ENCODE measurements at regions not wholly inside any gene's neighbourhood (a gene's known extent, or its start where the extent isn't known, plus 50 kb on each side); places are given as distances from the start of the nearest gene placed in this dataset.

DNA sequence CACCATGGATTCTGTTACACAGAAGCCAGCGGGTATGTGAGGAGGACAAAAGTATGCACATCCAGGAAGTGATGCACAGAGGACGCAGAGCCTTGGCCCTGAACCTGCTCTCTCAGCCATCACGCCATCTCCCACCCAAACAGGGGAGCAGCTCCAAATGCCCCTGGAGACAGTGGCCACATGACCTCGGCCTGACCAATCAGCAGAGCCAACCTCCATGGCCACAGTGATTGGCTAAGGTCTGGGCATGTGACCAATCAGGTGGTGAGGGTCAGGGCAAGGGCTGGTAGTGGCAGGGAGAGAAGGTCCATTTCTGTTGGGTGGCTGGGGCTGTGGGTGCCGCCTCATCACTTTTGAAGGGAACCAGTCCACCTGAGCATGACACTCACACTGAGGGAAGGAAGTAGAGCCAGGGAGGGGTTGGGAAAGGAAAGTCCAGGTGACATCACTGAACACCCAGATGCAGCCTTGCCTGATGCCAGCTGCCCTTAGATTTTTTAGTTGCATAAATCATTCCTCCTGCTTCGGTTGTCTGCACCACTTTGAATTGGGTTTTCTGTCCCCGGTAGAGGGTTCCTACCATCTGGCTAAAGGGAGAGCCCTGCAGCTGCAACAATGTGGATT is 70.3 kb upstream of the IQSEC1 start:
- Histone ChIP-seq H3K27ac (ENCODE audit: low read depth, low read length) (no peak overlapping the region), H3K9me3 (ENCODE audit: insufficient read depth, low read length) (no peaks in the 10 kb centered on the region), H3K4me2 (ENCODE audit: low read depth, low read length, poor library complexity, severe bottlenecking) (no peak overlapping the region), H3K79me2 (ENCODE audit: insufficient read depth, low read length) (no peaks in the 10 kb centered on the region), H3K4me3 (ENCODE audit: insufficient read depth, low read length, poor library complexity, severe bottlenecking) (no peak overlapping the region), H3F3A (ENCODE audit: insufficient read depth) (no peaks in the 10 kb centered on the region), H3K27me3 (ENCODE audit: low read length) (no peaks in the 10 kb centered on the region), H2AFZ (ENCODE audit: low read depth, low read length, severe bottlenecking) (no peak overlapping the region), H3K9ac (ENCODE audit: low read length) (no peak overlapping the region), H3K36me3 (ENCODE audit: low read length) (no peaks in the 10 kb centered on the region), H4K20me1 (ENCODE audit: low read depth, low read length) (no peaks in the 10 kb centered on the region), H3K9me2 (replicated peaks; ENCODE audit: insufficient read depth, low read length) (no peaks in the 10 kb centered on the region)
- TF ChIP-seq, protein P1, sequence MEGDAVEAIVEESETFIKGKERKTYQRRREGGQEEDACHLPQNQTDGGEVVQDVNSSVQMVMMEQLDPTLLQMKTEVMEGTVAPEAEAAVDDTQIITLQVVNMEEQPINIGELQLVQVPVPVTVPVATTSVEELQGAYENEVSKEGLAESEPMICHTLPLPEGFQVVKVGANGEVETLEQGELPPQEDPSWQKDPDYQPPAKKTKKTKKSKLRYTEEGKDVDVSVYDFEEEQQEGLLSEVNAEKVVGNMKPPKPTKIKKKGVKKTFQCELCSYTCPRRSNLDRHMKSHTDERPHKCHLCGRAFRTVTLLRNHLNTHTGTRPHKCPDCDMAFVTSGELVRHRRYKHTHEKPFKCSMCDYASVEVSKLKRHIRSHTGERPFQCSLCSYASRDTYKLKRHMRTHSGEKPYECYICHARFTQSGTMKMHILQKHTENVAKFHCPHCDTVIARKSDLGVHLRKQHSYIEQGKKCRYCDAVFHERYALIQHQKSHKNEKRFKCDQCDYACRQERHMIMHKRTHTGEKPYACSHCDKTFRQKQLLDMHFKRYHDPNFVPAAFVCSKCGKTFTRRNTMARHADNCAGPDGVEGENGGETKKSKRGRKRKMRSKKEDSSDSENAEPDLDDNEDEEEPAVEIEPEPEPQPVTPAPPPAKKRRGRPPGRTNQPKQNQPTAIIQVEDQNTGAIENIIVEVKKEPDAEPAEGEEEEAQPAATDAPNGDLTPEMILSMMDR (IDR thresholded peaks at IDR 0.05; ENCODE audit: insufficient read depth, low read length, poor library complexity, severe bottlenecking): no peak
- no peak for TF ChIP-seq EZH2phosphoT487 (conservative IDR thresholded peaks at IDR 0.05; ENCODE audit: low read length)

DNA sequence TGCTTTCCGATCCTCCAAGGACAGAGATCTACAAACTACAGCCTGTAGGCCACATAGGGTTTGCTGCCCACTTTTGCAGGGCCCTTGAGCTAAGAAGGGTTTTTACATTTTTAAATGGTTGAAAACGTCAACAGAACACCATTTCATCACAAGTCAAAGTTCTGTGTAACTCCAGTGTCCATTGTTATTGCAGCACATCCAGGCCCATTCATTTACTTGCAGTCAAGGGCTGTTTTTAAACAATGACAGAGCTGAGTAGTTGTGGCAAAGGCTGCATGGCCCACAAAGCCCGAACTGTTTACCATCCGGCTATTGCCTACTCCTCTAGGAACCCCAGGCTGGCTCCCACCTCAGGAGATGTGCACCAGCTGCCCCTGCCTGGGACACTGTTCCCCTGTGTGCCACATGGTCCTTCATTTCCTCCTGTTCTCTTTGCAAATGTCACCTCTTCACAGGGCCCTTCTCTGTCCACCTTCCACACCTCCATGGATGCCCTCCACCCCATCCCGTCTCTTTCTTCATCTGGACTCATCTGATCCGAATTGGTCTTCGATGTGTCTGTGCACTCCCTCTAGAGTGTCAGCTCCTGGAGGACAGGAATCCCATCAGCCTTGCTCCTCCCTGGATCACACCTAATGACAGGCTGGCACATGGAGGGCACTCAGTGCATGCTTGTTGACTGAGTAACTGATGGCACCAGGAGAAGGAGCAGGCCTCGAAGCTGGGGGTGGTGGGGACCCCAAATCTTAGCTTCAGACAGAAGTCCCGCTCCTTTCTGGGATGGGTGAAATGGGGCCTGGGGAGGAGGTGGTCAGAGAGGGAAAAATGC is 69.5 kb upstream of the IQSEC1 start:
- Histone ChIP-seq H3K4me3 (ENCODE audit: insufficient read depth, low read length, poor library complexity, severe bottlenecking) (no peak overlapping the region), H3K4me2 (ENCODE audit: low read depth, low read length, poor library complexity, severe bottlenecking) (no peak overlapping the region), H2AFZ (ENCODE audit: low read depth, low read length, severe bottlenecking) (no peak overlapping the region), H3K27me3 (ENCODE audit: low read length) (no peaks in the 10 kb centered on the region), H3K9me3 (ENCODE audit: insufficient read depth, low read length) (no peaks in the 10 kb centered on the region), H4K20me1 (ENCODE audit: low read depth, low read length) (no peaks in the 10 kb centered on the region), H3F3A (ENCODE audit: insufficient read depth) (no peaks in the 10 kb centered on the region), H3K9ac (ENCODE audit: low read length) (no peak overlapping the region), H3K27ac (ENCODE audit: low read depth, low read length) (no peak overlapping the region), H3K9me2 (replicated peaks; ENCODE audit: insufficient read depth, low read length) (no peaks in the 10 kb centered on the region), H3K79me2 (ENCODE audit: insufficient read depth, low read length) (no peaks in the 10 kb centered on the region), H3K36me3 (ENCODE audit: low read length) (no peaks in the 10 kb centered on the region)
- TF ChIP-seq EZH2phosphoT487 (conservative IDR thresholded peaks at IDR 0.05; ENCODE audit: low read length): no peak
- TF ChIP-seq, protein P1 (IDR thresholded peaks at IDR 0.05; ENCODE audit: insufficient read depth, low read length, poor library complexity, severe bottlenecking): no peak

DNA sequence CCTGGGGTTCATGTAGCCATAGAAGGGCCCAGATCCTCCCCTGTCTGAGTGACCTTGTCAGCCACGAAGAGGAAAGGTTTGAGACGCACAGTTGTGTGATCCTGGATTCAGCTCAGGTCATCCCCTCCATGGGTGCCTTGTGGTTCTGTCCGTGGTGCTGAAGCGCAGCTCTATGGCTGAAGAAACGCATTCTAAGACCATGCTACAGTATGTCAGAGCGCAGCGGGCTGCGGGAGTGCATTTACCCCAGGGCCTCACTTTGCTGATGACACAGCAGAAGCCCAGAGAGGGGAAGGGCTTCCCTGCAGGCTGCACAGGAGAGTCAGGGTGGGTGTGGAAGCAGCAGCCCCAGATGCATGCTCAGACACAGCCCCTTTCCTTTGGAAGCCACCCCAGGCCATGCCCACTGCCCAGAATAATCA is 68.8 kb upstream of the IQSEC1 start:
- Histone ChIP-seq H3K27ac (ENCODE audit: low read depth, low read length) (no peak overlapping the region), H3K36me3 (ENCODE audit: low read length) (no peaks in the 10 kb centered on the region), H2AFZ (ENCODE audit: low read depth, low read length, severe bottlenecking) (no peak overlapping the region), H3F3A (ENCODE audit: insufficient read depth) (no peaks in the 10 kb centered on the region), H3K9ac (ENCODE audit: low read length) (no peak overlapping the region), H3K4me2 (ENCODE audit: low read depth, low read length, poor library complexity, severe bottlenecking) (no peak overlapping the region), H3K4me3 (ENCODE audit: insufficient read depth, low read length, poor library complexity, severe bottlenecking) (no peak overlapping the region), H4K20me1 (ENCODE audit: low read depth, low read length) (no peaks in the 10 kb centered on the region), H3K79me2 (ENCODE audit: insufficient read depth, low read length) (no peaks in the 10 kb centered on the region), H3K9me2 (replicated peaks; ENCODE audit: insufficient read depth, low read length) (no peaks in the 10 kb centered on the region), H3K27me3 (ENCODE audit: low read length) (no peaks in the 10 kb centered on the region), H3K9me3 (ENCODE audit: insufficient read depth, low read length) (no peaks in the 10 kb centered on the region)
- no peak for TF ChIP-seq EZH2phosphoT487 (conservative IDR thresholded peaks at IDR 0.05; ENCODE audit: low read length)
- TF ChIP-seq, protein P1 (IDR thresholded peaks at IDR 0.05; ENCODE audit: insufficient read depth, low read length, poor library complexity, severe bottlenecking): no peak

All from SU-DHL-6 (cell line).